ENCODE measurements at regions not wholly inside any gene's neighbourhood (a gene's known extent, or its start where the extent isn't known, plus 50 kb on each side); places are given as distances from the start of the nearest gene placed in this dataset.

DNA sequence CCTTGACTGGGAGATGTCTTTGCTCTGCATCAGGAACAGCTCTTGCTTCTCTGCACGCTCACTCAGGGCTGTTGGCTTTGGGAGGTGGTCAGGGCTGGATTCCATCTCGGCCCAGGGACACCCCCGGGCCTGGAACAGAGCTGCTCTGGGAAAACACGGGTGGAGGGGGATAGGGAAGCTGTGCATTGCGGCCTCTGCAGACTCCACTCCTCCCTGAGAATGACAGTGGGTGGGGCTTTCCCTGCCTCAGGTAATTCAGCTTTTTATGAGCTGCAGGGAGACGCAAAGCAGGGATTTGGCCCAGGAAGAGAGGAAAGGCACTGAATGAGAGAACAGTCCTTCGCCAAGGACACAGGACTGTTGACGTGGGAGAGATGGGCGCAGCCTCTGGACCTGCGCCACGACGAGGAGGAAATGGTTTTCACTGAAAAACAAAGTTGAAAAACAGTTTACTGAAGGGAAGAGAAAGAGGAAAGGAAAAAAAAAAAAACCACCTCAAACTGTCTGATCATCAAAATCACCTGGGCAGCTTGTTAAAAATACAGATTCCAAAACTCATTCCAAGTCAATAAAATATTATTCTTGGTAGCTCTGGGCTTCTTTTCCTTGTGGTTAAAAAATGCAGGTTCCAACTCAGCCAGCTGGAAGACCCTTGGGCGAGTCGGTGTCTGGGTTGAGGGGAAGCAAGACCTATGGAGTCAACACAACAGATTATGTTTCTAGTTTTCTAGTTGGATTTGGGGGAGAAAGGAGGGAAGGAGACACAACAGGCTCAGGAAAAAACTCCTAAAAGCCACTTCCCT is 194.0 kb downstream of the ZFP36L2 start:
- no peak for DNase-seq (ENCODE audit: low spot score)

DNA sequence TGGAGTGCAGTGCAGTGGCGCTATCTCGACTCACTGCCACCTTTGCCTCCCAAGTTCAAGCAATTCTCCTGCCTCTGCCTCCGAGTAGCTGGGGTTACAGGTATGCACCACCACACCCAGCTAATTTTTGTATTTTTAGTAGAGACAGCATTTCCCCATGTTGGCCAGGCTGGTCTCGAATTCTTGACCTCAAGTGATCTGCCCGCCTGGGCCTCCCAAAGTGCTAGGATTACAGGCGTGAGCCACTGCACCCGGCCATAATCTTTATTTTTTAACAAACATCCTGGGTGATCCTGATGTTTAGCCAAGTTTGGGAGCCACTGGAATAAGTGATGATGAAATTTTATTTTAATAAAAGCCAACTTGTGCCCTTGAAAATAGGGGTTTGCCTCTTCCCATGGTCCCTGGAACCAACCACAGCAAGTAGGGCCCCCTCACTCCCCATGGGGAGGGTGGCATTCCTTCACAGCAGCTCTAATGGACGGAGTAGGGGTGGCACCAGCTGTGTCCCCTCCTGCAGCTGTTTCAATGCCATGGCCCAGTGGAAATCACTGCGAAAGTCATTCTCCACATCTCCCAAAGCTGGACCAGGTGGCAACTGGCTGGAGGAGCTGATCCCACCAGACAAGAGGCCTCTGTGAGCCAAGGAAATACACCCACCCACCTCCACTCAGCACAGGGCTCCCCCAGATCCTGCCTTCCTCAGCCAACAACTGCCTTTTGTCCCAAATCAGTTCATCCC is 194.8 kb downstream of the ZFP36L2 start:
- DNase-seq (ENCODE audit: low spot score), result no peak

DNA sequence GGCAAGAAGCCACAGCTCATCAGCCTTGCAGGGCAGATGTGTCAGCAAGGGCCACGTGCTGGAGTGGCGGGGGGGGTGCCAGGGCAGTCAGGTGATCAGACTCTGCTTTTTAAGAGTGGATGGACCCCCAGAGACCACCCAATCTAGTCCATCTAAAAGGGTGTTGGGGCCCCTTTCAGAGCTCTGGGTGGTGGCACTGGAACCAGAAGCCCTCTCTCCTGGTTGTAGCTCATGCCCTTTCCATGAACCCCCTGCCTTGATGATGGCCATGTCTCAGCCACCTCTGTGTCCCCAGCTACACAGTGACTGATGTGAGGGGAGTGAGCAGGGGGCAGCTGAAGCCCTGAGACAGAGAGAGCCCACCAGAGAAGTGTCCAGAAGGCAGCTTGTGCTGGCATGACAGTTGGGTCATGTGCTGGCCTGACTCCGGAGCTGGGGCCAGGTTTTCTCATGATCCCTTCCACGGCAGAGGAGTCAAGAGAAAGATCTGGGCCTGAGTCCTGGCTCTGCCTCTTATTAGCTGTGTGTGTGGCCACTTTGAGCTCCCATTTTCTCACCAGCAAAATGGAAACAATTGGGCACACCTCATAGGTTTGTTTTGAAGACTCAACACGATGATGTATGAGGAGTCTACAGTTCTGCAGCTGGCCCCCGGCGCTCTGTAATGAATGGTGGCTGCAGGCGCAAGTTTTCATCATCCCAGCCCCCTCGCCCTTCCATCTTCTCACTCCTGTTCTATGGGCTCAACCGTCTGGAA is 195.7 kb downstream of the ZFP36L2 start:
- DNase-seq (ENCODE audit: low spot score), result no peak

DNA sequence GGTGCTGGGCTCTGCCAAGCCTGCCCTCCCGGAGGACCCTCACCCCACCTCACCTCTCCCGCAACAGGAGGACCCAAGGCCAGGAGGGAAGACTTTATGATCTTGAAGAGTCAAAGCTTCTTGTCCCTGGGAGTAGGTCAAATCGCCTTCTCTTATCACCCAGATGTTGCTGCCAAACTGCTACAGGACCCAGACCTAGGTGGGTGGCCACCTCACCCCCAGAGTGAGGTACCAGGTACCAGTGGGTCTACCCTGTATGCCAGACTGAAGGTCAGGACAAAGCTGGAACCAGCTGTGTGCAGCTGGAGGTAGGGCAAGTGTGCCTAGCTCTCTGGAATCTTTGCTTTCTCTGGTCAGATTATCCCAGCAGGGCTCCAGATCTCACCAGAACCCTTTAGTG is 197.2 kb downstream of the ZFP36L2 start:
- no peak for DNase-seq (ENCODE audit: low spot score)

DNA sequence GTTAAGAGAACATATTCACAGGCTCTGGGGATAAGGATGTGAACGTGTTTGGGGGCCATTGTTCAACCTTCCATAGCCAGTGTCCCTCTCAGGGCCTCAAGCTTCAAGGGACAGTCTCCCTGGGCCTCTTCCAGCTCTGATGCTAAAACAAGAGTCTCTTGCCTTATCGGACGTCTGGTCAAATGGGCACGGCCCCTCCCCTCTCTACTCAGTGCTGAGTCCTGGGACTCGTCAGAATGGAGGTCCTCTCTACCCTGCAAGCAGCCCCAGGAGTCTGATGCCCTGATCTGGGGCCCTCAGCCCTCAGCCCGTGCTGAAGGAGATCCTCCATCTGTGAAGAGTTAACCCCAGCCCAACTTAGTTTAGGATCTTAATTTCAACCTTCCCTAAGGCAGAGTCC is 198.2 kb downstream of the ZFP36L2 start:
- DNase-seq (ENCODE audit: low spot score), result no peak

DNA sequence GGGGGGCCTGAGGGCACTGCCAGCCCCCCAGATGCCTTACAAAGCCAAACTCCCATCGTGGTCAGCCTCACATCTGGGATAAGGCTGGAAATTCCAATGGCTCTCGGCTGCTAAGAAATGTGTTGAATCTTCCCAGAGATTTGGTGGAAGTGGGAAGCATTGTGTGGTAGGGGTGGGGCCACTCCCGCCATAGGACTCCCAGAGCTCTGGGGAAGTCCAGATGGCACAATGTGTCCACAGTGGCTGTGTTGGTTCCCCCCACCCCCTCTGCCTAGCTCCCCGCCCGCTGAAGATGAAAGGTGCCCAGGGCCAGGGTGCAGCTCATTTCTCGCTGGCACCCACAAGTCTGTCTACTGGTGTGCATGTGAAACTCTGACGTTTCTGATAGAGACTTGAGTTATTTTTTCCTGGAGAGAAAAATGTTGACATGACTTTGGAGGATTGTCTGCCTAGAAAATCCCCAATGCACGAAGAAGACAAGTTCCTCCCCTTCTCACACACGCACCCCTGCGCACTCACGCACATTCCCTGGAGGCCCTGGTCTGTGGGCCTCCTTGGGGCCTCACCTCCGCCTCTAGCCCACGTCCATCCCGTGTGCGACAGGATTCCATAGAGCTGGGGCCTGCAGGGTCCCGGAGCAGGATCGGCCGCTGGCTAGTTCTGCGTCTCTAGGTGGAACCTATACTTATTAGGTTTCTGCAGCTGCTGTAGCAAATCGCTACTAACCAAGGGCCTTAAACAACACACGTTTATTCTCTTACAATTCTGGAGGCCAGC is 199.1 kb downstream of the ZFP36L2 start:
- no peak for DNase-seq (ENCODE audit: low spot score)

DNA sequence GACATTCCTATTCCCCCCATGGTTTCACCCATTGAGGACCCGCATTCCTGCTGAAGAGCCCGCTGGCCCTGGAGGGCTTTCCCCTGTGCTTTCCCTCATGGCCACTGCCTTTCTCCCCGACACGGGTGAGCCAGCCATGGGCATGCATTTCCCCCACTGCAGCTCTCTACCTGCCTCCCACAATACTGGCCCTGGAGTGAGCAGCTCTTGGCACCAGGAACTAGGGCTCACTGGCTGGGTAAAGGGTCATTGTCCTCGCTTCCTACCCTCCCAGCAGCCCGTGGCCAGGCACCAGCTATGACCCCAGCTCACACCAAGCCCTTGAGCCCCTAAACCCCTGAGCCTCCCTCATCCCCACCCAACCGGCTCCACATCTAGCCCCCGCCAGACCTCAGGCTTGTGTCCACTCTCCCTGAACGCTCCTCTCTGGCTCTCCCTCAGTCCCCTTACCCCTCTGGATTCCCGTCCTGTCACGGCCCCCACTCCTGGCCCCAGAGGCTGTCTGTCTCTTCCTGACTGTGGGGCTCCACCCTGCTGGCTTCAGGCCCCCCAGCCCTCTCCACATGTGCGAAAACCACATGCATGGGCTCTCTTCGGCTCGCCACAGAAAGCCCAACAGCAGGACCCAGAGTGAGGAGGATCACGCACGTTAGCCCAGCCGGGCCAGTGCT is 199.8 kb downstream of the ZFP36L2 start:
- DNase-seq (ENCODE audit: low spot score), result no peak

DNA sequence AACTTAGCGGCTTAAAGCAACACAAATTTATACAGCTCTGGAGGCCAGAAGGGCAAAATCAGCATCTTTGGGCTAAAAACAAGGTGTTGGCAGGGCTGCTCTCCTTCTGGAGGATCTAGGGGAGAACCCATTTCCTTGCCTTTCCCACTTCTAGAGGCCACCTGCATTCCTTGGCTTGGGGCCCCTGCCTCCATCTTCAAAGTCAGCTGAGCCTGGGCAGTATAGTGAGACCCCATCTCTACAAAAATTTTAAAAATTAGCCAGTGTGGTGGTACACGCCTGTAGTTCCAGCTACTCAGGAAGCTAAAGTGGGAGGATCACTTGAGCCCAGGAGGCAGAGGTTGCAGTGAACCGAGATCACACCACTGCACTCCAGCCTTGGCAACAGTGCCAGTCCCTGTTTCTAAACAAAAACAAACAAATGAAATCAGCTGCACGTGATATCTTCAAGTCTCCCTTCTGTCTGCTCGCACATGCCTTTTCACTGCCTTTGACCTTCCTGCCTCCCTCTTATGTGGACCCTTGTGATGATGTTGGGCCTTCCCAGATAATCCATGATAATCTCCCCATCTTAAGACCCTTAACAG is 200.6 kb downstream of the ZFP36L2 start:
- DNase-seq (ENCODE audit: low spot score), result no peak

DNA sequence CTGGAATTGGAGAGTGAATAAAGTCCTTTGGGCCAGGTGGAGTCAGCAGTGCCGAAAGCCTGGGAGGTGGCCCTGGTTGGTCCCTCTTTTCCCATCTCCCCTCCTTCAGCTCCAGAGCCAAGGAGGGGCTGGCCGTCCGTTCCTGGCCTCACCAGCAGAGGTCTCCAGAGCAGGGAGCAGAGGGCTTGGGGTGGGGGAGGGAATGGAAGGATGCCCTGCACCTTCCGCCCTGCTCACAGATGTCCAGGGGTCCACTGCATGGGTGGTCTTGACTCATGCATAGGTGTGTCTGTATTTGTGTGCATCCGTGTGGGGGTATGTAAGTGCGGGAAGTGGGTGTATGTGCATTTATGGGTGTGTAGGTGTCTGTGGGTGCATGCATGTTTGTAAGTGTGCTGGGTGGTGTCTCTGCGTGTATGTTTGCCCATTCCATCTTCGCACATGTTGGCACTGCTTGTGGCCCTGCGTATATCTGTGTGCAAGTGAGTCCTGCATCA is 201.8 kb downstream of the ZFP36L2 start:
- DNase-seq (ENCODE audit: low spot score), result peak; percentile 74

DNA sequence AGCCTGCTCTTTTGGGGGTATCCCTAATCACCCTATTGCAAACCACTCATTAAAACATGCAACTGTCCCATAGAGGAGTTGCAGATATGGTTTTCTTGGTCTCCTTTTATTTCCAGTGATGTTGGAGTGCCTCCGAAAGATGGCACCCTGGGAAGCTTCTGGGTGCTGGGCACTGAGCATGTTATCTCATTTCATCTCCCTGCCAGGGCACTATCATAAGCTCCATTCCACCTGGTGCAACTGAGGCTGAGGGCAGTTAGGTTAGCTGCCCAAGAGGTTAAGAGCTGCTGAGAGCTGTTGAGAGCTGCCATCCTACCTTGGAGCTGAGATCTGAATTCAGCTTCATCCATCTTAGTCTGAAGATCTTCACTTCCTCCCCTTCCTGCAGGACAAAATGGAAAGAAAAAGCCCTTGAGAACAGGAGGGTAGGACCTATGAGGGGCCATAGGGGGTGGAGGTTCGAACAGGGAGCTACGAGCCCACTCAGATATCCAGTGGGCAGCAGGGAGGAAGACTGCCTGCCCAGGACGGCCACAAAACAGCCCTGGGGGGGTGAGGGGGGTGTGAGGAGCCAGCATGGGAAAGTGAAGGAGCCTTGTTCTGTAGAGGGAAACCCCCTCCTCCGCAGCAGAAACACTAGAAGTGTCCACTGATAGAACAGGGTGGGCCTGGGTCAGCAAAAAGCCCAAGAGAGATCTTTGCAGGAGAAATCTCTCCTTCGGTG is 202.5 kb downstream of the ZFP36L2 start:
- no peak for DNase-seq (ENCODE audit: low spot score)

DNA sequence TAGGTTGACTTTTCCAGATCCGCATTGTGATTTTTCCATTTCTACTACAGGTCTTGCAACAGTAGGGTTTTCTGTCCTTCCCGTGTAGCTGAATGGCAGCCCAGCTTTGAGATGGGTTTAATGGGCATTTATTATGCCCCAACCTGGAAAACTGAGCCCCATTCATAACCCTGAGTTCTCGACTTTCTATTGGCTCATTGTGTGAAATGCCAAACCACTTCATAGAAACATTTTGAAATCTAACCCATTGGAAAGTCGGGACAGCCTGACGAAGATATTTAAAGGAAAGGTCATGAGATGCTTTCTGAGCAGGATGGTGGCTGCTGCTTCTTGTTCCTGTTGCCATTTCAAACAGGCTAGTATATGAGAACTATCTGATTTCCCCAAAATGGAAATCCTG is 203.5 kb downstream of the ZFP36L2 start:
- DNase-seq (ENCODE audit: low spot score), result no peak

DNA sequence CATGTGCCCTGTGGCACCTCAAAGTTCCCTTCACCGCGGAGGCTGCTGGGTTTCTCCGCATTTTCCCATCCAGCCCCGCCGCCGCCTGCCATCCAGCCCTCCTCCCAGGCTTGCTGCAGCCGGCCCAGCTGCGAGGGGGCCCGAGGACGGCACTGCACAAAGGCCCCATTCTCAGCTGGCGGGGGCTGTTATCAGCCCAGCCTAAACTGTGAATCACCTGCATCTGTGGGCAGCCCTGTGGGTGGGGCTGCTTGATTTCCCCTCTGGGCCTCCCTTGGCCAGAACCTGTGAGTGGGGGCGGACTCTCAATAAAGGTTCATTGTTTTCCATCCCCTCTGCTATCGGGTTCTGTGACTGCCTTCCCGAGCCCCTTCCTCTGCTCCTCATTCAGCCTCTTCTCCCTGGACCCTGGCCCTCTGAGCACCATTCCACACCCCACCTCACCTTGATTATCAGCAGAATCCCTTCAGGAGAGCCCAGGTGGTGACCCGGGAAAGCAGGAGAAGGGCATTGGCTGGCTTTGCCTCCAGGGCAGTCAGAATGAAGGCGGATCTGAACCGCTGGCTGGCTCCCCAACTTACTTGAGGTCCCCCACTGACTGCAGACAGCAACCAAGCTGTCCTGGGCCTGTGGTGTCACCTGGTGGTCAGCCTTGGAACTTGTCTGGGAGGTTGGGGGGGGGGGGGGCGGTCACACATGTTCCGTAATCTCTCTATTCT is 204.5 kb downstream of the ZFP36L2 start:
- DNase-seq (ENCODE audit: low spot score), result no peak

DNA sequence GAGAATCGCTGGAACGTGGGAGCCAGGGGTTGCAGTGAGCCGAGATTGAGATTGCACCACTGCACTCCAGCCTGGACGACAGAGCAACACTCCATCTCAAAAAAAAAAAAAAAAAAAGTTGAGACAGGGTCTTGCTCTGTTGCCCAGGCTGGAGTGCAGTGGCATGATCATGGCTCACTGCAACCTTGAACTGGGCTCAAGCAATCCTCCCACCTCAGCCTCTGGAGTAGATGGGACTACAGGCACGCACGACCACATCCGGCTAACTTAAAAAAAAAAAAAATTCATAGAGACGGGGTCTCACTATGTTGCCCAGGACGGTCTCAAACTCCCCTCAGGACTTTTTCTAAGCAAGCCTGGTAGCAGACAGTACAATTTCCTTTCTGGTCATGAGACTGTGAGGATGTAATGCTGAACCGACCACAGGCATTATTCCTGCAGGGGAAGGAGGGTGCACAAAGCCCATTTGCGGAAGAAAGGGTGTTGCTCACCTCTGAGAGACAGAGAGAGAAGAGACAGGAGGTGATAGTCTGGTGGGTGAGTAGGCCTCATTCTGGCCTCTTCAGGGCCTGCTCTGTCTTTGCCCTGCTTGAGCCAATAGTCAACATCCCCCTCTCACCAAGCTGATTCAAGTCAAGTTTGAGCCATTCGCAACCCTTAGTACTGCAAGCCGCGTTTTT is 205.3 kb downstream of the ZFP36L2 start:
- no peak for DNase-seq (ENCODE audit: low spot score)

DNA sequence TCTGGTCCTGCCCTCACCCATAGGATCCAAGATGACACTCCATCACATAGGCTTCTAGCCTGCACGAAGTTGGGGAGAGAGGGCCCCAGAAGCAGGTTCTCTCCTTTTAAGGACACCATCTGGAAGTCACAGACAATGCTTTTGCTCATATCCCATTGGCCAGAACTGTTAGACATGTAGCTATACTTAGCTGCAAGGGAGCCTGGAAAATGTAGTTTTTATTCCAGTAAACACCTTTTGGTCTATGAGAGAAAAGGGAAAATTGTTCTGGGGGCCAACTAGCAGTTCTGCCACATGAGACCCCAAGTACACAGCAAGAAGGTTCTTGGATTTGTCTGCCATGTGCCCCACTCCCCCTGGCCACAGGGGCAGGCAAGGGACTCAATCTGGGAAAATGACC is 206.1 kb downstream of the ZFP36L2 start:
- no peak for DNase-seq (ENCODE audit: low spot score)

DNA sequence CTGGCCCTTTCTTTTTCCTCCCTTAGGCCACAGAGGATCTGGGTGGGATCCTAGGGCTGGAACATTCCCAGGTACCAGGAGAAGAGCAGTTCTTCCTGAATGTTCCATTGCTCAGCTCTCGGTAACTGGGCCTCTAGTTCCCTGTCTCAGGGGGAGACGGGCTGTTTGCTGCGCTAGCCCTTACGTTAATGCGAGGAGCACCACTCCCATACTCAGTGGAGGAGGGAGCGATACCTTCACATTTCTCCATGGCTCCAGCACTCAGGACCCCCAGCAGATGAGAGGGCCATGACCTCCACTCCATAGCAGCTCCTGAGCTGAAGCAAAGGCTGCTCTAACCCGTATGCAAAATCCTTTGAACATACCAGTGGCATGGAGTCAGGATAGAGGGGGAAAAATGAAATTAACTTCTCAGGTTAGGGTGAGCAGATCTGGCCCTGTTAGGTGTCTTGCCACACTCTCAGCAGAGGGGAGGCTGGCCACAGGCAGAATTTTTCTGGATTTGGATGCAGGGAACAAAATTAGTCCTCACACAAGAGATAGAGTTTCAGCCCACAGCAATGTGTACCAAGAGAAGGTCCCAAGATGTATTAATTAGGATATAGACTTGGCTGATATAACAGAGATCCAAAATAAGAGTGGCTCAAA is 206.7 kb downstream of the ZFP36L2 start:
- DNase-seq (ENCODE audit: low spot score), result no peak

DNA sequence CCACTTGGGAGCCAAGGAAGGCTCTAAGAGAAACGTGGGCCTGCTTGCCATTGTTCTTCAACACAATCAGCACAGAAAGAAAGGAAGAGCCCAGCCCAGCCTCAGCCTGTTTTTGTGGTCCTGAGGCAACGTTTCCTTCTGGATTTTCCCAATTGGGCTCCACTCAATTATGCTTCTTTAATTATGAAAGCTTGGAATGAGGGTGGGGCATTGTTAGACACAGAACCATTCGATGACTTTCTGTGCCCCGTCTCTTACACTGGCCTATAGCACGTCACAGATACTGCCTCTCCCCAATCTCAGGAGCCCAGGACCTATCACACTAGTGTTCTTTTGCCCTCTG is 207.4 kb downstream of the ZFP36L2 start:
- DNase-seq (ENCODE audit: low spot score), result no peak

DNA sequence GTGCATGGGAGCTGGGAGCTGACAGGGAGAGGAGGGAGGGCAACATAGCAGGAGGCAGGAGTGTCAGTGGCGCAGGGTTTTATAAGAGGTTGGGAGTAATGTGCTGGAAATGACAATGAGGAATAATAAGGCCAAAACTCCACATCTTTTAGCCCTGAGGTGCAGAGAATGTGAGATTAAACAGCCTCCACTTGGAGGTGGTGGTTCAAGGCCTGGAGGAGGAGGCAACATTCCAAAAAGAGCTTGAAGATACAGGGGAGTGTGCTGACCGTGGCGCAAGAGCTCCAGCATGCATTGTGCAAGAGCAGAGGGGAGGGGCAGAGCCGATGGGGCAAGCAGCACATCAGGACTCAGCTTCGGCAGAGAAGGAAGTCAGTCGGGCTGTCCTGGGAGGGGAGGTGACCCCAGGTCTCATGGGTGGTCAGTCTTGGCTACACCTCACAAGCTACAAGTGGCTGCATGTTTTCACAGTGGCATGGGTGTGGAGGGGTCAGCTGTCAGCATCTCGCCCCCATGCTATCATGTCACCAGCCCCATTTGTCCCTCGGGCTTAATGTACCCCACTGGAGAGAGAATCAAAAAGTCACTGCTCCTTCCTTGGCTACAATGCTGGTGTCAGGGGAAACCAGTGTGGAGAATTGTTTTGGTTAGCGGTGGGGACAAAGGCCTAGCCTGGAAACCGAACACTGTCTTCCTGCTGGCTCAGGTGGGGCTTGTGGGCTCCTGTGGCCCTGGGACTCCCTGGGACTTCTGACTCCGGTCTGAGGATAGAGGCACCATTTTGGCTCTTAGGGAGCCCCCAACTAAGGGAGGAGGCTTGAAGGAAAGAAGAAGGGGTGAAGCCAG is 208.0 kb downstream of the ZFP36L2 start:
- peak; percentile 69 for DNase-seq (ENCODE audit: low spot score)
